HG03432 (cell line): ENCODE measurements at regions not wholly inside any gene's neighbourhood (a gene's known extent, or its start where the extent isn't known, plus 50 kb on each side); places are given as distances from the start of the nearest gene placed in this dataset.

Experiments
- ATAC-seq: cut with Tn5 transposase; IDR thresholded peaks from one replicate; pipeline ENCODE4 v1.9.1; 2021; ENCODE audit warnings: mild to moderate bottlenecking, moderate library complexity; ENCODE audit not compliant: unreplicated experiment

GRCh38 chr9:7403839-7404487 is 395.6 kb downstream of the DMAC1 start:
- no peak for ATAC-seq

GRCh38 chr9:7403028-7403389 is 396.6 kb downstream of the DMAC1 start:
- ATAC-seq: no peak

GRCh38 chr9:7402334-7403027 is 397.1 kb downstream of the DMAC1 start:
- ATAC-seq: no peak

GRCh38 chr9:7401116-7401515 is 398.5 kb downstream of the DMAC1 start:
- no peak for ATAC-seq

- no peak for ATAC-seq
Measured at GRCh38 chr9:7394002-7394774, 405.4 kb downstream of the DMAC1 start.

GRCh38 chr9:7392148-7392547 is 407.4 kb downstream of the DMAC1 start:
- ATAC-seq: no peak

GRCh38 chr9:7388755-7389154 is 410.8 kb downstream of the DMAC1 start:
- no peak for ATAC-seq

GRCh38 chr9:7387840-7388239 is 411.7 kb downstream of the DMAC1 start:
- no peak for ATAC-seq

GRCh38 chr9:7382304-7382703 is 417.3 kb downstream of the DMAC1 start:
- ATAC-seq: no peak

- no peak for ATAC-seq
Measured at GRCh38 chr9:7377489-7377888, 422.1 kb downstream of the DMAC1 start.

- no peak for ATAC-seq
Measured at GRCh38 chr9:7376833-7377232, 422.7 kb downstream of the DMAC1 start.

- ATAC-seq: no peak
Measured at GRCh38 chr9:7376213-7376612, 423.4 kb downstream of the DMAC1 start.

GRCh38 chr9:7375013-7375511 is 424.5 kb downstream of the DMAC1 start:
- no peak for ATAC-seq

GRCh38 chr9:7370988-7371387 is 428.6 kb downstream of the DMAC1 start:
- ATAC-seq: no peak

- ATAC-seq: no peak
Measured at GRCh38 chr9:7370381-7370780, 429.2 kb downstream of the DMAC1 start.

- ATAC-seq: no peak
Measured at GRCh38 chr9:7369384-7369821, 430.2 kb downstream of the DMAC1 start.

- ATAC-seq: no peak
Measured at GRCh38 chr9:7368410-7369292, 430.9 kb downstream of the DMAC1 start.

- ATAC-seq: no peak
Measured at GRCh38 chr9:7367726-7368125, 431.9 kb downstream of the DMAC1 start.

- ATAC-seq: no peak
Measured at GRCh38 chr9:7366121-7366520, 433.5 kb downstream of the DMAC1 start.

- ATAC-seq: no peak
Measured at GRCh38 chr9:7363777-7364477, 435.7 kb downstream of the DMAC1 start.
